PC-9 (cell line): ENCODE measurements at regions not wholly inside any gene's neighbourhood (a gene's known extent, or its start where the extent isn't known, plus 50 kb on each side); places are given as distances from the start of the nearest gene placed in this dataset.

Source experiments
- CTCF ChIP-seq: fragments of 200-600 bp; sonication (generic); conservative IDR thresholded peaks from 2 replicates; pipeline ENCODE4 v1.6.1; 2017; ENCODE audit warnings: mixed run types, antibody characterized with exemption, mild to moderate bottlenecking, moderate library complexity
- EZH2 ChIP-seq: fragments of 200-600 bp; sonication (generic); IDR thresholded peaks from 2 replicates; pipeline ENCODE4 v1.8.0; 2017; ENCODE audit warnings: antibody characterized with exemption, low read depth

DNA sequence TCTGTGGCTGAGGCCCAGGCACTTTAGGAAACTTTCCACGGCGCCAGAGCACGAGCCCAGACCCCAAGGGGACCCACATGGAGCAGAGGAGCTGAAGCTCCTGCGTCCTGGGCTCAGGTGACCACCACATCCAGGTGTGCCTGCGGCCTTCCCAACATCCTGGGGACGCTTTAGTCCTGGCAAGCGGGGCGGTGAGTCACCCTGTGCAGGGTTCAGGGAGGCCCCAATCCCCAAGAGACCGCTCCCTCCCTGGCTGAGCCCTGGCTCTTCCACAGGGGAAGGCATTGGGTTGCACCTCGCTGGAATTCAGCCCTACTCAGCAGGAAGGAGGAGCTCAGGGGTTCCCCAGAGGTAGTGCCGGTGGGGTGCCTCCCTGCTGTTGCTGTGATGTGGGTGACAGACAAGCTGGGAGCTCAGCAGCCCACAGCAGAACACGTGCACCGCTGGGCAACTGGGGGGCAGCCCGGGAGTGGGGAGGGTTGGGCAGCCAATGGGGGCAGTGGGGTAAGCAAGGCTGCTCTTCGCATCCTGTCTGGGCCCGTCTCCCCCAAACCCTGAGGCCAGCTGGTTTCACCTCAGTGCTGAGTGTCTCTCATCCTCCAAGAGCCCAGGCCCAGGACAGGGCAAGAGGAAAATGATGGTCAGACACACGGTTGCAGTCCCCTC, 802.8 kb downstream of the BRD1 start:
- TF ChIP-seq CTCF (no peak), EZH2 (no peak)
